Hepatocyte (in vitro differentiated cells): ENCODE measurements at regions not wholly inside any gene's neighbourhood (a gene's known extent, or its start where the extent isn't known, plus 50 kb on each side); places are given as distances from the start of the nearest gene placed in this dataset.

Experiments used
- DNase-seq: peaks from one replicate; pipeline ENCODE4 v3.0.0-alpha.2; 2016; ENCODE audit warnings: low spot score
- H2AFZ ChIP-seq: fragments of 200-600 bp; sonication (generic); 2 replicates; pipeline ENCODE4 v1.6.0; 2016; ENCODE audit warnings: antibody characterized with exemption, mild to moderate bottlenecking
- H3K27ac ChIP-seq: fragments of 200-600 bp; sonication (generic); 2 replicates; pipeline ENCODE4 v1.5.1; 2016; ENCODE audit warnings: mild to moderate bottlenecking
- H3K27me3 ChIP-seq: fragments of 200-600 bp; sonication (generic); 2 replicates; pipeline ENCODE4 v1.6.1; 2016
- H3K36me3 ChIP-seq: fragments of 200-600 bp; sonication (generic); replicated peaks from 2 replicates; pipeline ENCODE4 v1.5.1; 2016; ENCODE audit warnings: low read depth; ENCODE audit not compliant: insufficient read depth
- H3K4me1 ChIP-seq: fragments of 200-600 bp; sonication (generic); 2 replicates; pipeline ENCODE4 v1.5.1; 2016; ENCODE audit warnings: mild to moderate bottlenecking, moderate library complexity; ENCODE audit not compliant: insufficient read depth
- H3K4me2 ChIP-seq: fragments of 200-600 bp; sonication (generic); 2 replicates; pipeline ENCODE4 v1.6.0; 2016
- H3K4me3 ChIP-seq: fragments of 200-600 bp; sonication (generic); 2 replicates; pipeline ENCODE4 v1.5.1; 2016; ENCODE audit warnings: mild to moderate bottlenecking
- H3K79me2 ChIP-seq: fragments of 200-600 bp; sonication (generic); 2 replicates; pipeline ENCODE4 v1.6.0; 2017; ENCODE audit warnings: mild to moderate bottlenecking
- H3K9me2 ChIP-seq: fragments of 200-600 bp; sonication (generic); replicated peaks from 2 replicates; pipeline ENCODE4 v1.6.0; 2017; ENCODE audit warnings: mild to moderate bottlenecking; ENCODE audit not compliant: insufficient read depth
- H3K9me3 ChIP-seq: fragments of 200-600 bp; sonication (generic); 2 replicates; pipeline ENCODE4 v1.5.1; 2016; ENCODE audit warnings: low read depth, mild to moderate bottlenecking
- H4K20me1 ChIP-seq: fragments of 200-600 bp; sonication (generic); 2 replicates; pipeline ENCODE4 v1.6.0; 2016; ENCODE audit warnings: mild to moderate bottlenecking; ENCODE audit not compliant: insufficient read depth, poor library complexity, severe bottlenecking
- EZH2 ChIP-seq: fragments of 200-600 bp; sonication (generic); IDR thresholded peaks from 2 replicates; pipeline ENCODE4 v1.6.1; 2016; ENCODE audit warnings: antibody characterized with exemption, mild to moderate bottlenecking, borderline replicate concordance
- EZH2phosphoT487 ChIP-seq: fragments of 200-600 bp; sonication (generic); IDR thresholded peaks from one replicate; pipeline ENCODE4 v1.6.1; 2018; ENCODE audit warnings: antibody characterized with exemption, mild to moderate bottlenecking, low read depth, moderate library complexity; ENCODE audit not compliant: unreplicated experiment, severe bottlenecking
- WGBS: methylation state at CpG from one replicate; pipeline ENCODE4 v1.1.6; 2016; ENCODE audit warnings: low lambda C conversion rate; ENCODE audit errors: missing lambda C conversion rate; 5-methylcytosine and 5-hydroxymethylcytosine counted together
- TF ChIP-seq, protein P1 (sequence below): fragments of 200-600 bp; sonication (generic); IDR thresholded peaks from 2 replicates; pipeline ENCODE4 v1.5.1; 2016; ENCODE audit warnings: antibody characterized with exemption, mild to moderate bottlenecking; ENCODE audit not compliant: poor library complexity

- Histone ChIP-seq H3K4me1 (no peaks in the 10 kb centered on the region), H3K27ac (no peak overlapping the region), H3K4me2 (no peak overlapping the region), H3K9me3 (no peaks in the 10 kb centered on the region), H3K27me3 (peaks cover 6% of the 10 kb centered on the region), H2AFZ (no peak overlapping the region), H3K79me2 (no peaks in the 10 kb centered on the region), H3K9me2 (no peaks in the 10 kb centered on the region), H3K36me3 (no peaks in the 10 kb centered on the region), H4K20me1 (no peaks in the 10 kb centered on the region), H3K4me3 (no peak overlapping the region)
- WGBS: 79% methylated on average over 2 of the region's 2 CpGs
- no peak for TF ChIP-seq EZH2
- TF ChIP-seq, protein P1, sequence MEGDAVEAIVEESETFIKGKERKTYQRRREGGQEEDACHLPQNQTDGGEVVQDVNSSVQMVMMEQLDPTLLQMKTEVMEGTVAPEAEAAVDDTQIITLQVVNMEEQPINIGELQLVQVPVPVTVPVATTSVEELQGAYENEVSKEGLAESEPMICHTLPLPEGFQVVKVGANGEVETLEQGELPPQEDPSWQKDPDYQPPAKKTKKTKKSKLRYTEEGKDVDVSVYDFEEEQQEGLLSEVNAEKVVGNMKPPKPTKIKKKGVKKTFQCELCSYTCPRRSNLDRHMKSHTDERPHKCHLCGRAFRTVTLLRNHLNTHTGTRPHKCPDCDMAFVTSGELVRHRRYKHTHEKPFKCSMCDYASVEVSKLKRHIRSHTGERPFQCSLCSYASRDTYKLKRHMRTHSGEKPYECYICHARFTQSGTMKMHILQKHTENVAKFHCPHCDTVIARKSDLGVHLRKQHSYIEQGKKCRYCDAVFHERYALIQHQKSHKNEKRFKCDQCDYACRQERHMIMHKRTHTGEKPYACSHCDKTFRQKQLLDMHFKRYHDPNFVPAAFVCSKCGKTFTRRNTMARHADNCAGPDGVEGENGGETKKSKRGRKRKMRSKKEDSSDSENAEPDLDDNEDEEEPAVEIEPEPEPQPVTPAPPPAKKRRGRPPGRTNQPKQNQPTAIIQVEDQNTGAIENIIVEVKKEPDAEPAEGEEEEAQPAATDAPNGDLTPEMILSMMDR: no peak
- no peak for TF ChIP-seq EZH2phosphoT487
- DNase-seq: no peak
Measured at GRCh38 chr5:114050087-114050486, 311.8 kb upstream of the KCNN2 start.

GRCh38 chr5:114053372-114053771 is 308.5 kb upstream of the KCNN2 start:
- no peaks in the 10 kb centered on the region for H3K79me2 ChIP-seq
- no peak overlapping the region for H2AFZ ChIP-seq
- H3K4me2 ChIP-seq: no peak overlapping the region
- no peaks in the 10 kb centered on the region for H3K4me1 ChIP-seq
- H3K9me3 ChIP-seq: no peaks in the 10 kb centered on the region
- H3K27ac ChIP-seq: no peak overlapping the region
- TF ChIP-seq EZH2 (no peak), EZH2phosphoT487 (no peak)
- TF ChIP-seq, protein P1: no peak
- no peaks in the 10 kb centered on the region for H4K20me1 ChIP-seq
- peaks cover 35% of the 10 kb centered on the region for H3K27me3 ChIP-seq
- no peaks in the 10 kb centered on the region for H3K9me2 ChIP-seq
- no peak overlapping the region for H3K4me3 ChIP-seq
- no peaks in the 10 kb centered on the region for H3K36me3 ChIP-seq
- no peak for DNase-seq
- 77% methylated on average over 4 of the region's 4 CpGs for WGBS

DNA sequence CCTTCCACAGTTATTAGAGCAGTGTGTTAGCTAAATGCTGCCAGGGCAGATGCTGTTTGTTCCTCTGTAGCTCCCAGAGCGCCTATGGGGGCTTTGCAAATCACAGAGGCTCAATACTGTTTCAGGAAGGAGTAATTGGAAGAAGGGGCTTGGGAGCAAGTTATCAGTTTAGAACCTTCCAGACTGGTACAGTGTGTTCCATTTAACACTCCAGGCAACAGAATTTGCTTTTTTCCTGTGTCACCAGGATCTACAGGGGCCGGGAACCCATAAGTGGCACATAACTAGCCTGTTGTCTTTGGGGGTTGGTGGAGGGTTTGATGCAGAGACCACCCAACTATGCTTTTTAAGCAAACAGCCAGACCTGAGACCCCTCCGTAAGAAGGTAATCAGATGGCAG is 307.3 kb upstream of the KCNN2 start:
- Histone ChIP-seq H3K36me3 (no peaks in the 10 kb centered on the region), H3K4me2 (peak overlapping the region; percentile 93), H2AFZ (no peak overlapping the region), H3K79me2 (no peaks in the 10 kb centered on the region), H3K4me1 (no peaks in the 10 kb centered on the region), H4K20me1 (no peaks in the 10 kb centered on the region), H3K4me3 (no peak overlapping the region), H3K27me3 (peaks cover 38% of the 10 kb centered on the region), H3K27ac (no peak overlapping the region), H3K9me3 (no peaks in the 10 kb centered on the region), H3K9me2 (no peaks in the 10 kb centered on the region)
- TF ChIP-seq, protein P1: no peak
- TF ChIP-seq EZH2: no peak
- TF ChIP-seq EZH2phosphoT487: no peak
- 49% methylated on average over 3 of the region's 3 CpGs for WGBS
- no peak for DNase-seq
